ENCODE measurements at regions not wholly inside any gene's neighbourhood (a gene's known extent, or its start where the extent isn't known, plus 50 kb on each side); places are given as distances from the start of the nearest gene placed in this dataset.

DNA sequence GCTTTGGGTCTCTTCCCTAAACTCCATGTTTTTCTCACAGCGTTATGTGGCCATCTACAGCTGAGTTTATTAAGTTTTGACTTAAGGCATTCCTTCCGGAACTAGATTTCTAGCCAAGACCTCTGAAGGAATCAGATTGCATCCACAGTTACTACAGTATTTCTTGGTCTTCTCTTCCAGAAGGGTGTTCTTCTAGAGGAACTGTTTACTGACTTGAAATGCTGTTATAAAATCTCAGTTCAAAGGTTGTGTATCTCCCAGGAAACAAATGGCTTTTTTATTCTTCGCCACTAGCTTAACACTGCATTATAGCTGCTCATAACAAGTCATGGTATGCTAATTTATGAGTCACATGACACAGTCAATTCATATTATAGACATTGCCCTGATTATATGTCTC lies 55.3 kb upstream of the RAD23B start:
- TF ChIP-seq, protein P1, sequence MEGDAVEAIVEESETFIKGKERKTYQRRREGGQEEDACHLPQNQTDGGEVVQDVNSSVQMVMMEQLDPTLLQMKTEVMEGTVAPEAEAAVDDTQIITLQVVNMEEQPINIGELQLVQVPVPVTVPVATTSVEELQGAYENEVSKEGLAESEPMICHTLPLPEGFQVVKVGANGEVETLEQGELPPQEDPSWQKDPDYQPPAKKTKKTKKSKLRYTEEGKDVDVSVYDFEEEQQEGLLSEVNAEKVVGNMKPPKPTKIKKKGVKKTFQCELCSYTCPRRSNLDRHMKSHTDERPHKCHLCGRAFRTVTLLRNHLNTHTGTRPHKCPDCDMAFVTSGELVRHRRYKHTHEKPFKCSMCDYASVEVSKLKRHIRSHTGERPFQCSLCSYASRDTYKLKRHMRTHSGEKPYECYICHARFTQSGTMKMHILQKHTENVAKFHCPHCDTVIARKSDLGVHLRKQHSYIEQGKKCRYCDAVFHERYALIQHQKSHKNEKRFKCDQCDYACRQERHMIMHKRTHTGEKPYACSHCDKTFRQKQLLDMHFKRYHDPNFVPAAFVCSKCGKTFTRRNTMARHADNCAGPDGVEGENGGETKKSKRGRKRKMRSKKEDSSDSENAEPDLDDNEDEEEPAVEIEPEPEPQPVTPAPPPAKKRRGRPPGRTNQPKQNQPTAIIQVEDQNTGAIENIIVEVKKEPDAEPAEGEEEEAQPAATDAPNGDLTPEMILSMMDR (IDR thresholded peaks at IDR 0.05): no peak
- TF ChIP-seq POLR2A (IDR thresholded peaks at IDR 0.05): no peak
